Heart left ventricle (tissue), 16 donors: ENCODE measurements at regions not wholly inside any gene's neighbourhood (a gene's known extent, or its start where the extent isn't known, plus 50 kb on each side); places are given as distances from the start of the nearest gene placed in this dataset.

Experiments used
- ATAC-seq, 4 donors: fragments of 200-7000 bp; cut with Tn5 transposase; one replicate each; pipeline ENCODE4 v1.9.1; 2020 to 2022; ENCODE audit warnings: moderate library complexity in 4 of 4, mild to moderate bottlenecking in 3 of 4, moderate number of reproducible peaks in 1 of 4
- DNase-seq, 5 donors: peaks; one replicate each; pipeline ENCODE4 v3.0.0-alpha.2; 2020
- H3K27ac ChIP-seq, 12 donors: fragments of 200-600 bp; sonication (generic) in 4 of 12; one replicate each; pipeline versions ENCODE4 v1.5.0 to v1.8.0; 2016 to 2022; ENCODE audit warnings: mild to moderate bottlenecking in 2 of 12
- H3K27me3 ChIP-seq, 9 donors: fragments of 200-600 bp; sonication (generic) in 2 of 9; one replicate each; pipeline versions ENCODE4 v1.5.1 to v1.8.0; 2016 to 2022; ENCODE audit warnings: mild to moderate bottlenecking in 3 of 9
- H3K36me3 ChIP-seq, 9 donors: fragments of 200-600 bp; sonication (generic) in 2 of 9; one replicate each; pipeline versions ENCODE4 v1.5.0 to v1.8.0; 2018 to 2022; ENCODE audit warnings: mild to moderate bottlenecking in 2 of 9
- H3K4me1 ChIP-seq, 12 donors: fragments of 200-600 bp; sonication (generic) in 4 of 12; one replicate each; pipeline versions ENCODE4 v1.5.0 to v1.8.0; 2016 to 2022; ENCODE audit warnings: mild to moderate bottlenecking in 3 of 12
- H3K4me3 ChIP-seq, 12 donors: fragments of 200-600 bp; sonication (generic) in 4 of 12; one replicate each; pipeline versions ENCODE4 v1.5.0 to v1.8.0; 2017 to 2022; ENCODE audit warnings: mild to moderate bottlenecking in 9 of 12, moderate library complexity in 4 of 12
- H3K9me3 ChIP-seq, 12 donors: fragments of 200-600 bp; sonication (generic) in 4 of 12; one replicate each; pipeline versions ENCODE4 v1.5.0 to v1.8.0; 2016 to 2022; ENCODE audit warnings: mild to moderate bottlenecking in 1 of 12
- POLR2A ChIP-seq, 2 donors: fragments of 450-650 bp; IDR thresholded peaks; one replicate each; pipeline ENCODE4 v1.6.1; 2017; ENCODE audit warnings: antibody characterized with exemption in 2 of 2, mild to moderate bottlenecking in 2 of 2, moderate library complexity in 2 of 2
- WGBS, 4 donors: extraction: QIAGEN DNeasy Blood & Tissue Kit in 2 of 4; methylation state at CpG; one replicate each; pipeline versions ENCODE4 v1.1.5 to v1.1.7; 2013 to 2018; 5-methylcytosine and 5-hydroxymethylcytosine counted together
- intact Hi-C, 10 donors: fragments of 100-400 bp; cut with DNase I; formaldehyde crosslinking; loops; one replicate each; pipeline versions ENCODE4 v1.11.1 to v1.14.2; 2022
- TF ChIP-seq, protein P1 (sequence below), 12 donors: fragments of 200-600 bp; sonication (generic) in 4 of 12; IDR thresholded peaks; one replicate each; pipeline versions ENCODE4 v1.5.0 to v1.8.0; 2018 to 2022; ENCODE audit warnings: antibody characterized with exemption in 12 of 12, mild to moderate bottlenecking in 5 of 12
- donor health status: ischemic (EF 13 %, LVEDD 7.1; RV severe dilation, severe dysfunction).
- donor health status: healthy with polysubstance abuse.
- donor health status: DM: no; HTN: yes; CAD: no.
- donor health status: DM: no; HTN: no; CAD: no.
- donor health status: ischemic (EF 25% LVEDD 6.9; RV normal size, moderate dysfunction).
- donor health status: ischemic (EF 25% LVEDD 5.7; RV mildly dilated, moderate dysfunction).
- donor health status: healthy.
- donor health status: DM: yes; HTN: yes; CAD: no.
- donor health status: ischemic (EF 35%, LVEDD 5.7; RV mildly dilated, moderate dysfunction).
- donor health status: nonischemic (EF 11% LVEDD 7.7; RV severe dilation, severe dysfunction).
- donor health status: DM: yes; HTN: yes; CAD: no.
- donor health status: PGD.
- donor health status: ischemic (EF 29% LVEDD 5.4; RV normal size, mild dysfunction).
- donor health status: nonischemic (EF 23%, LVEDD 6.1; RV moderate dilation, normal function).

DNA sequence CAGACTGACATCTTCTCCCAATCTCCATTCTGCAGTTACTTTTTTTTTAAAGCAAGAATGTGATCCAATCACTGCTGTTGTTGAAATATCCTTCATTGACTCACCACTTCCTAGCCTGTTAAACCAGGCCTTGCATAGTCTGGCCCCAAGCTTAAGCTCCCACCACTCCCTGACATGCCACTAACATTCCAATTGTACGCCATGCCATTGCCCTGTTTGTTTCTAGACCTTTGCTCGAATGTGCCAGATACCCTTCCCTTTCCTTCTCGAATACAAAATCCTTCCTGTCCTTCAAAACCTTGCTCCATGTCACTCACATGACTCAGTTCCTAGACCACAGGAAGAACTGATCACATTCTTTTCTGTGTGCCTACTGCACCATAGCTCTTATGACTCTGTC, 224.2 kb downstream of the CYRIA start:
- intact Hi-C loops: no loop called here

DNA sequence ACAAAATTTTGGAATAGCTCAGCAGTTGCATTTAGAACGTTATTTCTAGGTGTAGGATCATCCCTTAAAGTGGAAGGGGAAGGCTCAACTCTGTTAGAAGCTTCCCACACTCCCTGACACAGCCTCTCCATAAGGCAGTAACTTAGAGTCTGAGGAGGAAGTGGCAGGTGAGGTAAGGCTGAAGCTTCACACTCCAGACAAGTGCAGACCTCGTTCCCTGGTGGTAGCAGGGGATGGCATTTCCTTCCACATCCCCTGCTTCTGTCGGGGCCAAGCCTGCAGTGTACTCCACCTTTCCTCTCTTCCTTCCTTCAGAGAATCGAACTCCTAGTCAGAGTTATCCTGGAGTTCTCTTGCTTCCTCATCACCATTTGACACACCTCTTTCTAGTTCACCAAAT, 224.7 kb downstream of the CYRIA start:
- WGBS, 4 donors: 59 to 68% (median 62%) methylated on average over 4 of the region's 4 CpGs
- no peak for TF ChIP-seq POLR2A (IDR thresholded peaks at IDR 0.05)
- TF ChIP-seq, protein P1, sequence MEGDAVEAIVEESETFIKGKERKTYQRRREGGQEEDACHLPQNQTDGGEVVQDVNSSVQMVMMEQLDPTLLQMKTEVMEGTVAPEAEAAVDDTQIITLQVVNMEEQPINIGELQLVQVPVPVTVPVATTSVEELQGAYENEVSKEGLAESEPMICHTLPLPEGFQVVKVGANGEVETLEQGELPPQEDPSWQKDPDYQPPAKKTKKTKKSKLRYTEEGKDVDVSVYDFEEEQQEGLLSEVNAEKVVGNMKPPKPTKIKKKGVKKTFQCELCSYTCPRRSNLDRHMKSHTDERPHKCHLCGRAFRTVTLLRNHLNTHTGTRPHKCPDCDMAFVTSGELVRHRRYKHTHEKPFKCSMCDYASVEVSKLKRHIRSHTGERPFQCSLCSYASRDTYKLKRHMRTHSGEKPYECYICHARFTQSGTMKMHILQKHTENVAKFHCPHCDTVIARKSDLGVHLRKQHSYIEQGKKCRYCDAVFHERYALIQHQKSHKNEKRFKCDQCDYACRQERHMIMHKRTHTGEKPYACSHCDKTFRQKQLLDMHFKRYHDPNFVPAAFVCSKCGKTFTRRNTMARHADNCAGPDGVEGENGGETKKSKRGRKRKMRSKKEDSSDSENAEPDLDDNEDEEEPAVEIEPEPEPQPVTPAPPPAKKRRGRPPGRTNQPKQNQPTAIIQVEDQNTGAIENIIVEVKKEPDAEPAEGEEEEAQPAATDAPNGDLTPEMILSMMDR (IDR thresholded peaks at IDR 0.05): no peak
- ATAC-seq (no peak), DNase-seq (no peak)
- no peaks in the 10 kb centered on the region for H3K9me3 ChIP-seq
- H3K27me3 ChIP-seq: no peaks in the 10 kb centered on the region
- intact Hi-C loops: no loop called here
- H3K4me3 ChIP-seq: no peak overlapping the region
- no peaks in the 10 kb centered on the region for H3K4me1 ChIP-seq
- no peak overlapping the region for H3K27ac ChIP-seq
- no peaks in the 10 kb centered on the region for H3K36me3 ChIP-seq

More for the DNA sequence above, 224.2 kb downstream of the CYRIA start:
- no peak for ATAC-seq
- WGBS, 4 donors: 80 to 84% (median 82%) methylated on average over 3 of the region's 3 CpGs
- H3K27me3 ChIP-seq: no peaks in the 10 kb centered on the region
- H3K4me1 ChIP-seq: no peaks in the 10 kb centered on the region
- H3K36me3 ChIP-seq: no peaks in the 10 kb centered on the region
- H3K4me3 ChIP-seq: no peak overlapping the region
- H3K27ac ChIP-seq: no peak overlapping the region
- H3K9me3 ChIP-seq: no peaks in the 10 kb centered on the region
- no peak for DNase-seq
- TF ChIP-seq, protein P1 (IDR thresholded peaks at IDR 0.05): no peak
- TF ChIP-seq POLR2A (IDR thresholded peaks at IDR 0.05): no peak

DNA sequence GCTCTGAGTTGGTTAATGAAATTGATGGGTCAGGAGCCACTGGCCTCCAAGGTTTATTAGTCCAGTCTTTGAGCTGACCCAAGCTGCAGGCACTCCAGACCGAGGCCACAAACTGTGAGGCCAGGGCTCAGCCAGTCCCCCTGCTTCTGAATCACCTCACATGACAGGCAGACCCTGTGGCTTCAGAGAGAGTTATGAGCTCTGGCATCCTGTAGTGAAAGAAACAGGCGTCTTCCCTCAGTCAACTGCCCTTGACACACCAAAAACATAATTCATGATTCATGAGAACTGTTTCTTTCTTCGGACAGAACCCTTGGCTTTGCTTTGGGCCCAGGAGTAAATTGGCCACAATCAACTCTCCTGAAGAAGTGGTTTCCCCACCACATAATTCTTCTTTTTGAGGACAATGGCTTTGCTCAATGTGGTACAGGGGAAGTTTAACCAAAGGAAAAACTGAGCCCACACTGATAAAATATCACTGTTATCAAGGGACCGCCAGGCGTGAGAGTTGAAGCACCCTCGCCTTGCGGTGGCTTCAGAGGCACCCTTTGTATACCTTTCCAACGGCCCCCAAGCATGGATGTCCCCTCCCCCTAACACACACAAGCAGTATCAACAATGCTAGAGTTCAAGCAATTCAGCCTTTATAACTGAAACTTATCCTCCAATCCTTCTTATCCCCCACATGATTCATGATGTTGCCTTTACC, 226.9 kb downstream of the CYRIA start:
- intact Hi-C loops: no loop called here

DNA sequence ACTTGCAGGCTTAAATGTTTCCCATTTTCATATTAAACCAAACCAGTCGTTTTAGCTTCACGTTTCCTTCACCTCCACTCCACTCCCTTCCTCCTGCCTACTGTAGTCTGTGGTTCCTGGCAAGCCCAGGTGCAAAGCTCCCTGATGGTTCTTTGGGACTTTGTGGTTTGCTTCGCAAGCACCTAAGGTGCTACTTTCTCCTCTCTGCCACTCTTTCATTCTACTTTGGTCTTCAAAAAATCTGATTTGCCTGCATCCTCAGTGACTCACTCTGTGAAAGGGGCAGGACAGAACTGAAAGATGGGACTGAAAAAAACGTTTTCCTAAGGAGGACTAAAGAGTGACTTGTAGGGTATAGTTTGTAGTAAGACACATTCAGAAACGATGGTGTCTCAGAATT, 228.4 kb downstream of the CYRIA start:
- no peak for DNase-seq

More for the DNA sequence above, 226.9 kb downstream of the CYRIA start:
- Histone ChIP-seq H3K9me3 (no peaks in the 10 kb centered on the region), H3K27ac (no peak overlapping the region), H3K4me1 (no peaks in the 10 kb centered on the region), H3K36me3 (no peaks in the 10 kb centered on the region), H3K27me3 (no peaks in the 10 kb centered on the region), H3K4me3 (no peak overlapping the region)
- TF ChIP-seq, protein P1 (IDR thresholded peaks at IDR 0.05): no peak
- no peak for TF ChIP-seq POLR2A (IDR thresholded peaks at IDR 0.05)
- DNase-seq (no peak), ATAC-seq (no peak)
- 52 to 75% (median 60%) methylated on average over 8 of the region's 8 CpGs for WGBS, 4 donors

More for the DNA sequence above, 228.4 kb downstream of the CYRIA start:
- 62 to 70% (median 64%) methylated on average over 5 of the region's 5 CpGs for WGBS, 4 donors
- H3K27ac ChIP-seq: no peak overlapping the region
- no peaks in the 10 kb centered on the region for H3K9me3 ChIP-seq
- H3K4me1 ChIP-seq: no peaks in the 10 kb centered on the region
- ATAC-seq: no peak
- TF ChIP-seq, protein P1 (IDR thresholded peaks at IDR 0.05): no peak
- no peak for TF ChIP-seq POLR2A (IDR thresholded peaks at IDR 0.05)
- no peak overlapping the region for H3K4me3 ChIP-seq
- intact Hi-C loops: no loop called here
- H3K36me3 ChIP-seq: no peaks in the 10 kb centered on the region
- no peaks in the 10 kb centered on the region for H3K27me3 ChIP-seq
